Astrocyte of the cerebellum (primary cell): ENCODE measurements at regions not wholly inside any gene's neighbourhood (a gene's known extent, or its start where the extent isn't known, plus 50 kb on each side); places are given as distances from the start of the nearest gene placed in this dataset.
A peak's percentile ranks its signal among the peaks of the same experiment; 100 is the strongest.

Experiments
- DNase-seq: peaks from one replicate; pipeline ENCODE4 v3.0.0-alpha.2; 2011; ENCODE audit warnings: low read depth
- H3K4me3 ChIP-seq: 2 replicates; pipeline ENCODE4 v1.5.1; 2011; ENCODE audit warnings: mild to moderate bottlenecking, low read depth, low read length, moderate library complexity
- CTCF ChIP-seq: IDR thresholded peaks from 2 replicates; pipeline ENCODE4 v1.5.1; 2012; ENCODE audit warnings: low read length, low read depth, moderate library complexity, mild to moderate bottlenecking; ENCODE audit errors: missing control alignments
- in situ Hi-C: cut with HindIII; loops from 2 replicates; pipeline ENCODE4 v1.10.0; 2017; ENCODE audit warnings: low sequenced_read_pairs

GRCh38 chr1:58883888-58884482, 100.1 kb upstream of the JUN start:
- no peak for DNase-seq
- TF ChIP-seq CTCF = no peak
- H3K4me3 ChIP-seq = no peak overlapping the region
- in situ Hi-C loops = no loop called here

GRCh38 chr1:58884706-58885661, 101.1 kb upstream of the JUN start:
- no peak overlapping the region for H3K4me3 ChIP-seq
- in situ Hi-C loops = no loop called here
- DNase-seq = no peak

GRCh38 chr1:58885998-58886397, 102.2 kb upstream of the JUN start:
- H3K4me3 ChIP-seq = no peak overlapping the region
- DNase-seq = peak; percentile 57
- in situ Hi-C loops = no loop called here
- TF ChIP-seq CTCF = no peak

More at GRCh38 chr1:58884706-58885661, 101.1 kb upstream of the JUN start:
- TF ChIP-seq CTCF = no peak

- in situ Hi-C loops = no loop called here
- H3K4me3 ChIP-seq = no peak overlapping the region
- no peak for DNase-seq
- TF ChIP-seq CTCF = no peak
These were observed 102.8 kb upstream of the JUN start for GRCh38 chr1:58886611-58887010.

- no peak for DNase-seq
- no peak for TF ChIP-seq CTCF
- no peak overlapping the region for H3K4me3 ChIP-seq
- in situ Hi-C loops = no loop called here
These were observed 103.2 kb upstream of the JUN start for GRCh38 chr1:58887059-58887458.

GRCh38 chr1:58888833-58889232, 105.0 kb upstream of the JUN start:
- no peak overlapping the region for H3K4me3 ChIP-seq
- no peak for DNase-seq
- in situ Hi-C loops = no loop called here
- TF ChIP-seq CTCF = no peak
